ENCODE measurements at regions not wholly inside any gene's neighbourhood (a gene's known extent, or its start where the extent isn't known, plus 50 kb on each side); places are given as distances from the start of the nearest gene placed in this dataset.
A peak's percentile ranks its signal among the peaks of the same experiment; 100 is the strongest.

- no peak for DNase-seq
Observed at GRCh38 chr6:47149066-47149465, 106.9 kb upstream of the ADGRF1 start.

- DNase-seq: no peak
Observed at GRCh38 chr6:47147836-47148344, 105.8 kb upstream of the ADGRF1 start.

- DNase-seq: no peak
Observed at GRCh38 chr6:47147175-47147727, 105.1 kb upstream of the ADGRF1 start.

GRCh38 chr6:47146431-47147174, 104.5 kb upstream of the ADGRF1 start:
- DNase-seq: no peak

- no peak for DNase-seq
Observed at GRCh38 chr6:47145212-47145611, 103.1 kb upstream of the ADGRF1 start.

- no peak for DNase-seq
Observed at GRCh38 chr6:47144306-47144705, 102.2 kb upstream of the ADGRF1 start.

- no peak for DNase-seq
Observed at GRCh38 chr6:47141963-47142362, 99.8 kb upstream of the ADGRF1 start.

GRCh38 chr6:47141171-47141570, 99.0 kb upstream of the ADGRF1 start:
- DNase-seq: no peak

GRCh38 chr6:47138046-47138445, 95.9 kb upstream of the ADGRF1 start:
- no peak for DNase-seq

- no peak for DNase-seq
Observed at GRCh38 chr6:47137073-47137472, 94.9 kb upstream of the ADGRF1 start.

GRCh38 chr6:47135772-47136171, 93.6 kb upstream of the ADGRF1 start:
- DNase-seq: peak; percentile 75

GRCh38 chr6:47134476-47135189, 92.5 kb upstream of the ADGRF1 start:
- peak; percentile 87 for DNase-seq

- DNase-seq: no peak
Observed at GRCh38 chr6:47133230-47134000, 91.3 kb upstream of the ADGRF1 start.

GRCh38 chr6:47132724-47133123, 90.6 kb upstream of the ADGRF1 start:
- DNase-seq: peak; percentile 35

GRCh38 chr6:47131773-47132172, 89.6 kb upstream of the ADGRF1 start:
- DNase-seq: no peak

GRCh38 chr6:47130086-47130485, 88.0 kb upstream of the ADGRF1 start:
- no peak for DNase-seq

- DNase-seq: no peak
Observed at GRCh38 chr6:47129129-47129528, 87.0 kb upstream of the ADGRF1 start.

GRCh38 chr6:47126647-47127391, 84.7 kb upstream of the ADGRF1 start:
- DNase-seq: no peak

GRCh38 chr6:47118611-47119010, 76.5 kb upstream of the ADGRF1 start:
- DNase-seq: no peak

GRCh38 chr6:47117314-47117713, 75.2 kb upstream of the ADGRF1 start:
- DNase-seq: no peak

- no peak for DNase-seq
Observed at GRCh38 chr6:47116606-47117005, 74.5 kb upstream of the ADGRF1 start.

- DNase-seq: no peak
Observed at GRCh38 chr6:47116086-47116485, 74.0 kb upstream of the ADGRF1 start.

Measured in NCI-H2029 (cell line).